Neural progenitor cell (in vitro differentiated cells): ENCODE measurements at regions not wholly inside any gene's neighbourhood (a gene's known extent, or its start where the extent isn't known, plus 50 kb on each side); places are given as distances from the start of the nearest gene placed in this dataset.

ENCODE experiments used
- DNase-seq: peaks from one replicate; pipeline ENCODE4 v3.0.0-alpha.2; 2016; ENCODE audit warnings: low spot score
- H2AFZ ChIP-seq: fragments of 200-600 bp; sonication (generic); replicated peaks from 2 replicates; pipeline ENCODE4 v1.6.1; 2016; ENCODE audit warnings: antibody characterized with exemption
- H3F3A ChIP-seq: fragments of 200-600 bp; sonication (generic); 2 replicates; pipeline ENCODE4 v1.6.1; 2016; ENCODE audit warnings: antibody characterized with exemption, low read depth
- H3K27ac ChIP-seq: fragments of 200-600 bp; sonication (generic); 2 replicates; pipeline ENCODE4 v1.5.1; 2016; ENCODE audit warnings: mild to moderate bottlenecking
- H3K27me3 ChIP-seq: fragments of 200-600 bp; sonication (generic); 2 replicates; pipeline ENCODE4 v1.6.1; 2016; ENCODE audit warnings: mild to moderate bottlenecking, moderate library complexity
- H3K36me3 ChIP-seq: fragments of 200-600 bp; sonication (generic); 2 replicates; pipeline ENCODE4 v1.5.1; 2016
- H3K4me1 ChIP-seq: fragments of 200-600 bp; sonication (generic); 2 replicates; pipeline ENCODE4 v1.6.1; 2016; ENCODE audit warnings: mixed run types
- H3K4me2 ChIP-seq: fragments of 200-600 bp; sonication (generic); 2 replicates; pipeline ENCODE4 v1.6.1; 2016
- H3K4me3 ChIP-seq: fragments of 200-600 bp; sonication (generic); 2 replicates; pipeline ENCODE4 v1.5.1; 2016
- H3K79me2 ChIP-seq: fragments of 200-600 bp; sonication (generic); 2 replicates; pipeline ENCODE4 v1.6.1; 2016; ENCODE audit warnings: low read depth
- H3K9ac ChIP-seq: fragments of 200-600 bp; sonication (generic); 2 replicates; pipeline ENCODE4 v1.6.1; 2016
- H3K9me3 ChIP-seq: fragments of 200-600 bp; sonication (generic); 2 replicates; pipeline ENCODE4 v1.5.1; 2016; ENCODE audit warnings: low read depth
- H4K20me1 ChIP-seq: fragments of 200-600 bp; sonication (generic); 2 replicates; pipeline ENCODE4 v1.6.1; 2016; ENCODE audit warnings: low read depth
- H3K27ac Mint-ChIP-seq: 3 replicates; pipeline ENCODE4 v1.8.0; 2021; ENCODE audit warnings: mixed read lengths
- H3K27me3 Mint-ChIP-seq: 2 replicates; pipeline ENCODE4 v1.8.0; 2022; ENCODE audit warnings: low read depth, mild to moderate bottlenecking, inconsistent platforms, moderate library complexity, mixed read lengths; ENCODE audit not compliant: insufficient read depth
- H3K36me3 Mint-ChIP-seq: 3 replicates; pipeline ENCODE4 v1.8.0; 2021; ENCODE audit warnings: mixed read lengths
- H3K4me1 Mint-ChIP-seq: 3 replicates; pipeline ENCODE4 v1.8.0; 2021; ENCODE audit warnings: mixed read lengths
- H3K4me3 Mint-ChIP-seq: 3 replicates; pipeline ENCODE4 v1.8.0; 2021; ENCODE audit warnings: mild to moderate bottlenecking, moderate library complexity, mixed read lengths
- H3K9me3 Mint-ChIP-seq: 3 replicates; pipeline ENCODE4 v1.8.0; 2020; ENCODE audit warnings: mixed read lengths
- EZH2 ChIP-seq: fragments of 200-600 bp; sonication (generic); IDR thresholded peaks from 2 replicates; pipeline ENCODE4 v1.6.1; 2017; ENCODE audit warnings: antibody characterized with exemption, mild to moderate bottlenecking, moderate library complexity
- EZH2phosphoT487 ChIP-seq: fragments of 200-600 bp; sonication (generic); IDR thresholded peaks from 2 replicates; pipeline ENCODE4 v1.6.1; 2017; ENCODE audit warnings: antibody characterized with exemption
- TF ChIP-seq, protein P1 (sequence below): fragments of 200-600 bp; sonication (generic); IDR thresholded peaks from 2 replicates; pipeline ENCODE4 v1.5.1; 2017; ENCODE audit warnings: antibody characterized with exemption, mild to moderate bottlenecking

DNA sequence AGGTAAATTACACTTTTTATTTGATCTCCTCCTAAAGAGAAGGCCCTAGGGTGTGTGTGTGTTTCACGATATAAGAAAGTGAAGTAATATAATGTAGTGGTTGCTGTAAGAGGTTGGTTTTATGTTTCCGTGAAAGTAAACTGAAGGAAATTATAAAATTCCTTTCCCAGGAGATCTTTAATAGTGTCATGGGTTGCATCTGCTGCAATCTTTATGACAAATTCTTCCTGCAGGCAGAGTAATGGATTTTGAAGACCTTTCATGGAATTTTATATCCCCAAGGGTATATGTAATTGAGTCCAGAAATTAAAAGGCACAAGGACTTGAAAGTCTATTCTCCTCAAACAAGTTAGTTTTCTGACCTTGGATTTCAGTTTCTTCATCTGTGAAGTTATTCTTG lies 538.6 kb downstream of the ANKRD50 start:
- no peaks in the 10 kb centered on the region for H3F3A ChIP-seq
- H3K9me3 Mint-ChIP-seq, result peaks cover 4% of the 10 kb centered on the region
- H3K27ac ChIP-seq, result no peak overlapping the region
- no peaks in the 10 kb centered on the region for H3K9me3 ChIP-seq
- no peak for DNase-seq
- no peak overlapping the region for H2AFZ ChIP-seq
- H4K20me1 ChIP-seq, result no peaks in the 10 kb centered on the region
- no peaks in the 10 kb centered on the region for H3K4me1 ChIP-seq
- no peaks in the 10 kb centered on the region for H3K27me3 ChIP-seq
- no peaks in the 10 kb centered on the region for H3K79me2 ChIP-seq
- no peak overlapping the region for H3K4me3 ChIP-seq
- H3K9ac ChIP-seq, result no peak overlapping the region
- no peaks in the 10 kb centered on the region for H3K36me3 Mint-ChIP-seq
- H3K27me3 Mint-ChIP-seq, result no peaks in the 10 kb centered on the region
- H3K4me1 Mint-ChIP-seq, result no peaks in the 10 kb centered on the region
- no peak overlapping the region for H3K4me3 Mint-ChIP-seq
- TF ChIP-seq EZH2 (no peak), EZH2phosphoT487 (no peak)
- TF ChIP-seq, protein P1, sequence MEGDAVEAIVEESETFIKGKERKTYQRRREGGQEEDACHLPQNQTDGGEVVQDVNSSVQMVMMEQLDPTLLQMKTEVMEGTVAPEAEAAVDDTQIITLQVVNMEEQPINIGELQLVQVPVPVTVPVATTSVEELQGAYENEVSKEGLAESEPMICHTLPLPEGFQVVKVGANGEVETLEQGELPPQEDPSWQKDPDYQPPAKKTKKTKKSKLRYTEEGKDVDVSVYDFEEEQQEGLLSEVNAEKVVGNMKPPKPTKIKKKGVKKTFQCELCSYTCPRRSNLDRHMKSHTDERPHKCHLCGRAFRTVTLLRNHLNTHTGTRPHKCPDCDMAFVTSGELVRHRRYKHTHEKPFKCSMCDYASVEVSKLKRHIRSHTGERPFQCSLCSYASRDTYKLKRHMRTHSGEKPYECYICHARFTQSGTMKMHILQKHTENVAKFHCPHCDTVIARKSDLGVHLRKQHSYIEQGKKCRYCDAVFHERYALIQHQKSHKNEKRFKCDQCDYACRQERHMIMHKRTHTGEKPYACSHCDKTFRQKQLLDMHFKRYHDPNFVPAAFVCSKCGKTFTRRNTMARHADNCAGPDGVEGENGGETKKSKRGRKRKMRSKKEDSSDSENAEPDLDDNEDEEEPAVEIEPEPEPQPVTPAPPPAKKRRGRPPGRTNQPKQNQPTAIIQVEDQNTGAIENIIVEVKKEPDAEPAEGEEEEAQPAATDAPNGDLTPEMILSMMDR, result no peak
- no peak overlapping the region for H3K4me2 ChIP-seq
- H3K36me3 ChIP-seq, result no peaks in the 10 kb centered on the region
- H3K27ac Mint-ChIP-seq, result no peak overlapping the region

DNA sequence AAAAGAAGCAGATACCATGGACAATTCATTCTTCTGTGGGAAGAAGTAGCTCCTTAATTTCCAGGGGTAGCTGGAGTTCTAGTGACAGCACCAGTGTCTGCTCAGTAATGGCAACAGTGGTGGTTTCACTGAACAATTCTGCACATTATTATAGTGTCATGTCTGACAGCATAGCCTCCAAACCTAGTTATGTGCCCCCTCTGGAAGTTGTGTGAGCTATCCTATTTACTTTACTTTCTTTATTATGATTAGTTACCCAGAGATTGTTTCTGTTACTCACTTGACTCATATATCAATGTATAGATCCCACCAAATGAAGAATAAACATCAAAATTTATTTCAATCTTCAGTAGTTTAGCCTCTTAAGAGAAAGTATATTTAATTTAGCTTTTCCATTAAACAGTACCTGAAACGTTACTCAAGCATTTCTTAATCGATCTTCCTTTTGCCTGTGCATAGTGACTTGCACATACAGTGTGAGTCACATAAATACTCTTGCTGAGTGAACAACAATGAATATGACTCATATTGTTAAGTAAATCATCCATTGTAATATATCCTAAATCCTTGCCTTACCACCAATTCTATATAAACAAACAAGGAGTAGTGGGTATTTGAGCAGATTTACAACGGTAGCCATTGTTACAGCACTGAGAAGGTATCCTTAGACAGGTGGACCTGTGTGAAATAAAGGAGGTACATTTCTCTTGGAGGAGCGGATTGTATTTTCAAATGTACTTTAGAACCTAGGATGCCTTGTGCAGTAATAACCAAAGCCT lies 534.7 kb downstream of the ANKRD50 start:
- DNase-seq, result no peak
- no peaks in the 10 kb centered on the region for H3K36me3 ChIP-seq
- no peaks in the 10 kb centered on the region for H3K4me1 Mint-ChIP-seq
- H3K9me3 Mint-ChIP-seq, result no peaks in the 10 kb centered on the region
- H3K4me3 ChIP-seq, result no peak overlapping the region
- no peak overlapping the region for H3K27ac Mint-ChIP-seq
- no peaks in the 10 kb centered on the region for H3K36me3 Mint-ChIP-seq
- no peaks in the 10 kb centered on the region for H3K79me2 ChIP-seq
- H3K4me3 Mint-ChIP-seq, result no peak overlapping the region
- no peaks in the 10 kb centered on the region for H3K9me3 ChIP-seq
- TF ChIP-seq EZH2, result no peak
- no peak for TF ChIP-seq EZH2phosphoT487
- TF ChIP-seq, protein P1, result no peak
- H3K27me3 ChIP-seq, result no peaks in the 10 kb centered on the region
- no peak overlapping the region for H2AFZ ChIP-seq
- no peaks in the 10 kb centered on the region for H3K4me1 ChIP-seq
- H3K27me3 Mint-ChIP-seq, result no peaks in the 10 kb centered on the region
- no peak overlapping the region for H3K4me2 ChIP-seq
- H3F3A ChIP-seq, result no peaks in the 10 kb centered on the region
- no peak overlapping the region for H3K27ac ChIP-seq
- H3K9ac ChIP-seq, result no peak overlapping the region
- no peaks in the 10 kb centered on the region for H4K20me1 ChIP-seq

DNA sequence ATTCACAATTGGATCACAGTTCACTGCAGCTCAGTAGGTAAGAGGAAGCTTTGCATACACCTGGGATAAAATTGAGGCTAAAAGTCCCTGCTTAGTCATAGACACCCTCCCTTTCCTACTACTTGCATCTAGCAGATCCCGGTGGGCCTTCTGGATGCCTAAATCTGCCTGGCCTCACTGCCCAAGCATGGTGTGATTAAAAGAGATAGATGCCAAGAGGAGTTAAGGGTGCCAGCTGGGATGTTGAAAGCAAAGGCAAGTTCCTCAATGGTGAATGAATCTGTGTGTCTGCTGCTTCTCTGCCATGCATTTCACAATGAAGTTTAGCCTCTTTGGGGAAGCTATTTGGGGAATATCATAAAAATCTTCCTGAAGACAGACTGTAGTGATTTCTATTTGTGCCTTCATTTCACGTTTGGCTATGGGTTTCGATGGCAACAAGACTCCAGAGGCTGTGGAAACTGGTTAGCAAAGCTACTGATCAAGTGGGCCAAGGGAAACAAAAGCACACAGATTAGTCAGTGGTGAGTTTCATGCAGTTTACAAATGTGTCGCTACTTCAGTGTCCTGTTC lies 534.0 kb downstream of the ANKRD50 start:
- Histone ChIP-seq H4K20me1 (no peaks in the 10 kb centered on the region), H3K27me3 (no peaks in the 10 kb centered on the region), H3K4me2 (no peak overlapping the region), H3K9me3 (no peaks in the 10 kb centered on the region), H3K79me2 (no peaks in the 10 kb centered on the region), H3K4me1 (no peaks in the 10 kb centered on the region), H3K9ac (no peak overlapping the region), H3K36me3 (no peaks in the 10 kb centered on the region), H3F3A (no peaks in the 10 kb centered on the region), H2AFZ (peak overlapping the region; percentile 24), H3K27ac (no peak overlapping the region), H3K4me3 (no peak overlapping the region)
- H3K27me3 Mint-ChIP-seq, result no peaks in the 10 kb centered on the region
- DNase-seq, result no peak
- no peaks in the 10 kb centered on the region for H3K36me3 Mint-ChIP-seq
- no peak for TF ChIP-seq EZH2phosphoT487
- TF ChIP-seq, protein P1, result no peak
- no peak for TF ChIP-seq EZH2
- H3K4me1 Mint-ChIP-seq, result no peaks in the 10 kb centered on the region
- no peak overlapping the region for H3K27ac Mint-ChIP-seq
- H3K4me3 Mint-ChIP-seq, result no peak overlapping the region
- no peaks in the 10 kb centered on the region for H3K9me3 Mint-ChIP-seq
